Inflammatory macrophage (primary cell): ENCODE measurements at regions not wholly inside any gene's neighbourhood (a gene's known extent, or its start where the extent isn't known, plus 50 kb on each side); places are given as distances from the start of the nearest gene placed in this dataset.

Experiments
- DNase-seq, 2 donors: peaks; one replicate each; pipeline ENCODE4 v3.0.0-alpha.2; 2020 to 2022

- DNase-seq, result peak in 1 of 2 donors; percentile 4
Observed at GRCh38 chr4:123455360-123455759, 58.8 kb downstream of the SPRY1 start.

- DNase-seq, result no peak
Observed at GRCh38 chr4:123462007-123462406, 65.4 kb downstream of the SPRY1 start.

GRCh38 chr4:123463869-123464268 lies 67.3 kb downstream of the SPRY1 start:
- DNase-seq, result no peak

- DNase-seq, result no peak
Observed at GRCh38 chr4:123465416-123465815, 68.8 kb downstream of the SPRY1 start.

DNA sequence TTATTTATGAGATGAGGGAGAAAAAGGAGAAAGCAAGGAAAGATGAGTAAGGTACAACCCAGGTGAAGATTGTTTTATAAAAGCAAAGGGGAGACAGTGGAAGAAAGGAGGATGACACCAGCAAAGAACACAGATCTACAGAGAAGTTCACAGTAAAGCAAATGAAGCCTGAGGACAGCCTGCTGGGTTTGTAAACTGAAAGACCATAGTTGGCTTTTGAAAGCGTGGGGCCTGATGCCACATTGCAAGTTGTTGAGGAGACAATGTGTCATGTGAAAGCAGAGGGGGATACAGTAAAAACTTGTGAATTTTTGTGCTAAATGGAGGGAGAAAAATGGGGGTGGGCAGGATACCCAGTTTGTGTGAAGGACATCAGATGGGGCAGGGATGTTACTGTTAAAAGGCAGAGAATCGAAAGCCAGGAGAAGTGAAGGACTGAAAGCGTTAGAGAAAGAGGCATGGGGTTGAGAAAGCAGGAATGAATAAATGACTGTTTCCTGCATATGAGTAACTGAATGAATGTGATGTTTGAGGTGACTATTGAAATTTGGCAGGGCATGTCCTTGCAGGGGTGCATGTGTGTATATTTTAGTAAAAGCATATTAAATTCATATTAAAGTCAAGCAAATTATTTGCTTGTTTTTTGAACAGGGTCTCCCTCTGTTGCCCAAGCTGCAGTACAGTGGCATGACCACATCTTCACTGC lies 69.6 kb downstream of the SPRY1 start:
- no peak for DNase-seq

DNA sequence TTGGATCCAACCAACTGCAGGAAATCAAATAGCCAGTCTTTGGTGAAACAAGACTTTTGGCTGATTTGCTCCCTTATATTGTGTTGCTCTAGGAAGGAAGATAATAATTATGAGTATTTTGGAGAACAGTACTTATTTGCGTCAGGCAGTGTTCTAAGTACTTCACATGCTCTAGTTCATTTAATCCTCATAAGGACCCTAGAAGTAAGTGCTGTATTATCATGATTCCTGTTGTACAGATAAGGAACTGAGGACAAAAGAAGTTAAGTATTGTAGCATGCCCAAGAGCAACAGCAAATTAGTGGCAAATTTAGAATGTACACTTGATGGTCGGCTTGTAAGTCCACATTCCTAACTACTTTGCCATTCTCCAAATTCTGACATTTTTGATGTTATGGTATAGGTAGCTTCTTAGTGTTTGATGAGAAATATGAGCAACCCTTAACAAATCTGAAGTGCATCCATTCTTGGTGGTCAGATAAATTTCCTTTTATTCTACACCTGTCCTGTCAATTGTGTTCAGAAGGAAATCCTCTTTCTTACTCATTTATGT lies 72.0 kb downstream of the SPRY1 start:
- no peak for DNase-seq

- DNase-seq, result no peak
Observed at GRCh38 chr4:123469245-123469644, 72.7 kb downstream of the SPRY1 start.

DNA sequence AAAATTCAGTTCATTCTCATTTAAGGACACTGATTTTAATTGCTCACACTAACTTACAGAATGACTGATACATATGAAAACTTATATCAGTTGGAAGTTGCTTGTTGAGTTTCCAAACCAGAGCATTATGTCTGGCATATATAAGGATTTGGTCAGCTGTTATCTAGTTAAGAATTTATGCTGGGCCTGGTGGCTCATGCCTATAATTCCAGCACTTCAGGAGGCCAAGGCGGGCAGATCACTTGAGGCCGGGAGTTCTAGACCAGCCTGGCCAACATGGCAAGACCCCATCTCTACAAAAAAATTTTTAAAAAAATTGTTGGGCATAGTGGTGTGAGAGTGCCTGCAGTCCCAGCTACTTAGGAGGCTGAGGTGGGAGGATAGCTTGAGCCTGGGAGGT lies 73.1 kb downstream of the SPRY1 start:
- no peak for DNase-seq

GRCh38 chr4:123470640-123471039 lies 74.0 kb downstream of the SPRY1 start:
- no peak for DNase-seq

DNA sequence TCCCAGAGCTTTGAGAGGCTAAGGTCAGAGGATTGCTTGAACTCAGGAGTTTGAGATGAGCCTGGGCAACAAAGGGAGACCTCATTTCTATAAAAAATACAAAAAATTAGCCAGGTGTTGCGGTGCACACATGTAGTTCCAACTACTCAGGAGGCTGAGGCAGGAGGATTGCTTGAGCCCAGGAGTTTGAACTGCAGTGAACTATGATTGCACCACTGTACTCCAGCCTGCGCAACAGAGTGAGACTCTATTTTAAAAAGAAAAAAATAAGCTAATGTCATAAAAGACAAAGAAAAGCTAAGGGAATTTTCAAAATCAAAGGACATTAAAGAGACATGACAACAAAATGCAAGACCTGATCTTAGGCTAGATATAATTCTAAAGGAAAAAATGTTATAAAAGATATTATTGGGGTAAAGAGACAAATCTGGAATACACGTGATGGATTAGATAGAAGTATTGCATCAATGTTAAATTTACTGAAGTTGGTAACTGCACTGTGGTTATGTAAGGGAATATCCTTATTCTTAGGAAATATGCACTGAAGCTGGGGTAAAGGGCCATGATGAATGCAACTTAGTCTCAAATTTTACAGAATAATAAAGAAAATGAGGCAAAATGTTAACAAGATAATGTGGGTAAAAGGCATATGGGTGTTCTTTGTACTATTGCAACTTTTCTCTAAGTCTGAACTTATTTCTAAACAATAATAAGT lies 75.2 kb downstream of the SPRY1 start:
- DNase-seq, result peak; percentile 25 to 85

- no peak for DNase-seq
Observed at GRCh38 chr4:123474817-123475216, 78.2 kb downstream of the SPRY1 start.

- no peak for DNase-seq
Observed at GRCh38 chr4:123476089-123476488, 79.5 kb downstream of the SPRY1 start.

DNA sequence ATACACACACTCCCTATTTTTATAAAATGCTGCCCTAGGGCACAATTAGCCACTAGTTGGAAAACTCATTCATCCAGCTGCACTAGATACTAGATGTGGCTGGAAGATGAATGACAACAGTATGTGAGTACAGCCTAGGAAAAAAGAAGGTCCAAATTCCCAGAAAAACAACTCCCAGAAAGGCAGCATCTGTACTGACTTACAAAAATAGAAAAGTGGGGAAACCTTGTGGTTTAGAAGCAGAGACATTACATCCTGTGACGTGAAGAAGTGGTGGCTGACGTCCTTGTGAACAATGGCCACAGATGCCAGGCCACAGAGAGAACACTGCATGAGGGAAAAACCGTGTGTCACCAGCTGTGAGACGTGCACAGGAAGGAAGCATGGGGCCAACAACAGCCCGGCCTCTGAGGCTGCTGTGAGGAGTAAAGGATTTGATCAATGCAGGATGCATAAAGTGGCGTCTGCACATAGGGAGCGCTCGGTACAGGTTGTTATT lies 81.2 kb downstream of the SPRY1 start:
- DNase-seq, result no peak

- DNase-seq, result peak in 1 of 2 donors; percentile 25
Observed at GRCh38 chr4:123478859-123479345, 82.3 kb downstream of the SPRY1 start.

GRCh38 chr4:123479944-123480343 lies 83.3 kb downstream of the SPRY1 start:
- peak in 1 of 2 donors; percentile 20 for DNase-seq

DNA sequence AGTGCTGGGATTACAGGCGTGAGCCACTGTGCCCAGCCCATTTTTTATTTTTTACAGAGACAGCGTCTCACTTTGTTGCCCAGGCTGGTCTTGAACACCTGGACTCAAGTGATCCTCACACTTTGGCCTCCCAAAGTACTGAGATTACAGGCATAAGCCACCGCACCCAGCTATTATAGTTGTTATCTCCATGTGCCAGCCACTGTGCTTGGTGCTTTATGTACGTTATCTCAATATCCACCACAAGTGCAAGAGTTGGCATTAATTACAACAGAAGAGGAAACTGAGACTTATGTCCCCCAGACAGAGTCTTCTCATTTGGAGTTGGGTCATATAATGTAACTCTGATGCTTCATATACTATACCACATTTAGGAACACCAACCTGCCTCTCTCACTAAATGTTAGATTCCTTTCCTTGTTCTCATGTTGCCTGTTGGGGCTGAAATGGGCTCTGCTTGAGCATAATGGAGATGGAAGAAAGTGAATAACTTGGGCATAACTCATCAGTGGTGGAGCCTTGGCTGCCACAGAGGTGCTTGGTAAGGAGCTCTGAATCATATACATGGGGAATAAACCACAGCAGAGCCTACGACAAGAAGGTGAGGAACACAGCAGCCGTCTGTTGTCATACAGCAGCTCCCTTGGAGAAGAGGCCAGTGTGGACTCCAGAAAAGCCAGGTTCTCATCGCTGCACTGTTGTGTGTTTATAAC lies 84.3 kb downstream of the SPRY1 start:
- DNase-seq, result no peak

- no peak for DNase-seq
Observed at GRCh38 chr4:123481717-123482116, 85.1 kb downstream of the SPRY1 start.

GRCh38 chr4:123484291-123484926 lies 87.8 kb downstream of the SPRY1 start:
- no peak for DNase-seq

- DNase-seq, result no peak
Observed at GRCh38 chr4:123485601-123486000, 89.0 kb downstream of the SPRY1 start.

- peak; percentile 85 to 88 for DNase-seq
Observed at GRCh38 chr4:123488916-123489315, 92.3 kb downstream of the SPRY1 start.

- peak; percentile 83 to 92 for DNase-seq
Observed at GRCh38 chr4:123495530-123495929, 98.9 kb downstream of the SPRY1 start.

DNA sequence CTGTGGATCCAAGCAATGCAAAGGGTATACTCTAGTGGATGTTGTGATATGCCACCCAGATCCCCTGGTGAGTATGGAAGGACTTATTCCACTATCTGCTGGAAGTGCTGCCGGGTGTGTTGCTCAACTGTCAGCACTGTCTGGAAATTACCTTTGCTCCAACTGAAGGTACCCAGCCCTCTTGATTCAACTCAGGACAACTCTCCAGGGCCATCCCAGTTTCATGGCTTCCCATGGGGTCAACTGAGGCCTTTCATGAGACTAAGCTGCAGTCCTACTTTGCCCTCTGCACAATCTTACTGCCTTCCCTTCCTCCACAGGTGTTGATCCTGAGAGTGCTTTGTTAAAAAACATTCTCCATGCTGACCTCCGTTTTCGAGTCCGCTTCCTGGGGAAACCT lies 99.8 kb downstream of the SPRY1 start:
- DNase-seq, result no peak
